Osteoblast (primary cell): ENCODE measurements at regions not wholly inside any gene's neighbourhood (a gene's known extent, or its start where the extent isn't known, plus 50 kb on each side); places are given as distances from the start of the nearest gene placed in this dataset.
"Not testable (repeated sequence)": the region's sequence is repeated elsewhere in the genome, so short reads cannot be mapped to it uniquely, and the experiment has no call there.

ENCODE experiments used
- DNase-seq: peaks from one replicate; pipeline ENCODE4 v3.0.0; 2011; ENCODE audit warnings: low spot score, mixed read lengths; ENCODE audit not compliant: insufficient read length; ENCODE audit errors: missing footprints
- H2AFZ ChIP-seq: 2 replicates; pipeline ENCODE4 v1.6.0; 2011; ENCODE audit warnings: mild to moderate bottlenecking, low read length
- H3K27ac ChIP-seq: 2 replicates; pipeline ENCODE4 v1.5.1; 2011; ENCODE audit warnings: mild to moderate bottlenecking, low read depth, low read length, moderate library complexity
- H3K27me3 ChIP-seq: 2 replicates; pipeline ENCODE4 v1.6.0; 2012; ENCODE audit warnings: mild to moderate bottlenecking, control low read depth, inconsistent platforms, low read length, moderate library complexity; ENCODE audit not compliant: insufficient read depth
- H3K36me3 ChIP-seq: 2 replicates; pipeline ENCODE4 v1.5.1; 2011; ENCODE audit warnings: mild to moderate bottlenecking, low read length, control low read depth, moderate library complexity; ENCODE audit not compliant: insufficient read depth
- H3K4me1 ChIP-seq: 2 replicates; pipeline ENCODE4 v1.5.1; 2011; ENCODE audit warnings: mild to moderate bottlenecking, low read length, control low read depth, moderate library complexity; ENCODE audit not compliant: insufficient read depth
- H3K4me2 ChIP-seq: 2 replicates; pipeline ENCODE4 v1.6.0; 2011; ENCODE audit warnings: mild to moderate bottlenecking, low read length; ENCODE audit not compliant: insufficient read depth
- H3K4me3 ChIP-seq: fragments of 200-600 bp; sonication (generic); 3 replicates; pipeline ENCODE4 v1.5.1; 2012; ENCODE audit warnings: mild to moderate bottlenecking, low read length, inconsistent platforms; ENCODE audit not compliant: insufficient read depth
- H3K79me2 ChIP-seq: 2 replicates; pipeline ENCODE4 v1.6.0; 2012; ENCODE audit warnings: mild to moderate bottlenecking, low read length, control low read depth, inconsistent platforms; ENCODE audit not compliant: insufficient read depth
- H3K9me3 ChIP-seq: 2 replicates; pipeline ENCODE4 v1.5.1; 2011; ENCODE audit warnings: low read depth, low read length, control low read depth
- H4K20me1 ChIP-seq: 2 replicates; pipeline ENCODE4 v1.6.0; 2012; ENCODE audit warnings: mild to moderate bottlenecking, low read length, control low read depth; ENCODE audit not compliant: insufficient read depth
- TF ChIP-seq, protein P1 (sequence below): IDR thresholded peaks from 2 replicates; pipeline ENCODE4 v1.5.1; 2011; ENCODE audit warnings: mild to moderate bottlenecking, low read depth, low read length, moderate library complexity; ENCODE audit errors: extremely low read depth

DNA sequence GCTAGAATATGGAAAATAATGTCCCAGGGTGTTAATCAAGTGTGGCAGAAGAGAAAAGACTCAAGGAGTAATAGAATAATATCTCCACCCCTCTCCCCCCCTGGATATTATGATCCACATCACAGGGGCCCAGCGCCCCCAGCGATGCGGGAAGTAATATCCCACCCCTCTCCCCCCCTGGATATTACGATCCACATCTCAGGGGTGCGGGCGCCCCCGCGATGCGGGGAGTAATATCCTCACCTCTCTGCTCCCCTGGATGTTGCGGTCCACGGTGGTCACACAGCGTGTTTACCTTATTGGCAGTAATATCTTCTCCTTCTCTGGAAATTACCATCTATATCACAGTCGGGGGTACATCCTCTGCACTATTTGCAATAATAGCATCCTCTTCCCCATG, 97.1 kb upstream of the OSBPL11 start:
- H4K20me1 ChIP-seq = no peaks in the 10 kb centered on the region
- no peak for DNase-seq
- no peaks in the 10 kb centered on the region for H3K4me1 ChIP-seq
- H3K4me2 ChIP-seq = no peak overlapping the region
- H2AFZ ChIP-seq = no peak overlapping the region
- H3K27me3 ChIP-seq = no peaks in the 10 kb centered on the region
- no peaks in the 10 kb centered on the region for H3K36me3 ChIP-seq
- no peak overlapping the region for H3K4me3 ChIP-seq
- TF ChIP-seq, protein P1, sequence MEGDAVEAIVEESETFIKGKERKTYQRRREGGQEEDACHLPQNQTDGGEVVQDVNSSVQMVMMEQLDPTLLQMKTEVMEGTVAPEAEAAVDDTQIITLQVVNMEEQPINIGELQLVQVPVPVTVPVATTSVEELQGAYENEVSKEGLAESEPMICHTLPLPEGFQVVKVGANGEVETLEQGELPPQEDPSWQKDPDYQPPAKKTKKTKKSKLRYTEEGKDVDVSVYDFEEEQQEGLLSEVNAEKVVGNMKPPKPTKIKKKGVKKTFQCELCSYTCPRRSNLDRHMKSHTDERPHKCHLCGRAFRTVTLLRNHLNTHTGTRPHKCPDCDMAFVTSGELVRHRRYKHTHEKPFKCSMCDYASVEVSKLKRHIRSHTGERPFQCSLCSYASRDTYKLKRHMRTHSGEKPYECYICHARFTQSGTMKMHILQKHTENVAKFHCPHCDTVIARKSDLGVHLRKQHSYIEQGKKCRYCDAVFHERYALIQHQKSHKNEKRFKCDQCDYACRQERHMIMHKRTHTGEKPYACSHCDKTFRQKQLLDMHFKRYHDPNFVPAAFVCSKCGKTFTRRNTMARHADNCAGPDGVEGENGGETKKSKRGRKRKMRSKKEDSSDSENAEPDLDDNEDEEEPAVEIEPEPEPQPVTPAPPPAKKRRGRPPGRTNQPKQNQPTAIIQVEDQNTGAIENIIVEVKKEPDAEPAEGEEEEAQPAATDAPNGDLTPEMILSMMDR = no peak
- H3K9me3 ChIP-seq = no peaks in the 10 kb centered on the region
- H3K27ac ChIP-seq = no peak overlapping the region
- no peaks in the 10 kb centered on the region for H3K79me2 ChIP-seq

DNA sequence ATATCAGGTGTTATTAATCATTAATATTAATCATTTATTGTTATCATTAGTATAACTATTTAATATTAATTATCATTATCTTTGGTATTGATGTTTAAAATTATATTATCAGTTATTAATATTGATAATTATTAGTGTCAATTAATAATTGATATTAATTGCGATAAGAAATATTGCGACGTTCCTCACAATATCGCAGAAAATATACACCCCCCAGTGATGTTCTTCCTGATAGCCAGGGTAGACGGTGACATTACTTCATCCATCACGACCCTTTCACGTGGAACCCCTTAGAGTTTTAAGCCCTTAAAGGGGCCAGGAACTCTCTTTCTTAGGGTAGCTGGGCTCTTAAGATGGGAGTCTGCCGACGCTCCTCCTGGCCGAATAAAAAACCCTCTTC, 98.6 kb upstream of the OSBPL11 start:
- no peak overlapping the region for H3K4me2 ChIP-seq
- H3K27ac ChIP-seq = no peak overlapping the region
- no peaks in the 10 kb centered on the region for H3K4me1 ChIP-seq
- H2AFZ ChIP-seq = no peak overlapping the region
- no peaks in the 10 kb centered on the region for H3K79me2 ChIP-seq
- H4K20me1 ChIP-seq = no peaks in the 10 kb centered on the region
- no peaks in the 10 kb centered on the region for H3K9me3 ChIP-seq
- no peaks in the 10 kb centered on the region for H3K27me3 ChIP-seq
- H3K36me3 ChIP-seq = no peaks in the 10 kb centered on the region
- TF ChIP-seq, protein P1 = no peak
- no peak overlapping the region for H3K4me3 ChIP-seq
- no peak for DNase-seq

DNA sequence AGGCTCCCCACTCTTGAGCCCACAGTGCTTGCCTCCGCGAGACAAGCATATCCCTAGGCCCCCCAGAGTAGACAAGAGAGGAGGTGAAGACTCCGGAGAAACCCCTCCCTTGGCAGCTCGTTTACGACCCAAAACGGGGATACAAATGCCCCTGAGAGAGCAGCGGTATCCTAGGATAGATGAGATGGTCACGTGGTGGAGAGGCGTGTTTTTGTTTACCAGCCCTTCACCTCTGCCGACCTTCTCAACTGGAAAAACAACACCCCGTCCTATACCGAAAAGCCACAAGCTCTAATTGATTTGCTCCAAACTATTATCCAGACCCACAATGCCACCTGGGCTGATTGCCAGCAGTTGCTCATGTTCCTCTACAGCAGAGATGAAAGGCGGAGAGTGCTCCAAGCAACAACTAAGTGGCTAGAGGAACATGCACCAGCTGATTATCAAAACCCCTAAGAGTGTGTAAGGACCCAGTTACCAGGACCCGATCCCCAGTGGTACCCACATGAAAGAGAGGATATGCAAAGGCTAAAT, 99.5 kb upstream of the OSBPL11 start:
- Histone ChIP-seq H3K4me1 (no peaks in the 10 kb centered on the region), H3K27me3 (no peaks in the 10 kb centered on the region), H2AFZ (no peak overlapping the region), H3K27ac (no peak overlapping the region), H3K9me3 (no peaks in the 10 kb centered on the region), H3K4me2 (no peak overlapping the region), H3K36me3 (no peaks in the 10 kb centered on the region), H3K4me3 (no peak overlapping the region), H3K79me2 (no peaks in the 10 kb centered on the region), H4K20me1 (no peaks in the 10 kb centered on the region)
- TF ChIP-seq, protein P1 = no peak
- no peak for DNase-seq

DNA sequence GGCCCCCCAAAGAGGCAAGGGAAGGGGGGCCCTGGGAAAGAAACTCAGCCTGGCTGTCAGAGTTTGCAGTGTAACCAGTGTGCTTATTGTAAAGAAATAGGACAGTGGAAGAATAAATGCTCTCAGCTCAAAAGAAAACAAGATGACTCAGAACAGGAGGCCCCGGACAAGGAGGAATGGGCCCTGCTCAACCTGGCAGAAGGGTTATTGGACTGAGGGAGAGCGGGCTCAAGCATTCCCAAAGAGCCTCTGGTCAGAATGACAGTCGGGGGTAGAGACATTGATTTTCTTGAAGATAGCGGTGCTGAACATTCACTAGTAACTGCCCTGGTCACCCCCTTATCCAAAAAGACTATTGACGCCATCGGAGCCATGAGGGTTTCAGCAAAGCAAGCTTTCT, 100.4 kb upstream of the OSBPL11 start:
- DNase-seq = no peak
- H3K4me1 ChIP-seq = no peaks in the 10 kb centered on the region
- no peak overlapping the region for H3K27ac ChIP-seq
- no peaks in the 10 kb centered on the region for H3K36me3 ChIP-seq
- H2AFZ ChIP-seq = no peak overlapping the region
- no peak overlapping the region for H3K4me2 ChIP-seq
- H3K27me3 ChIP-seq = no peaks in the 10 kb centered on the region
- TF ChIP-seq, protein P1 = no peak
- H3K79me2 ChIP-seq = no peaks in the 10 kb centered on the region
- no peaks in the 10 kb centered on the region for H3K9me3 ChIP-seq
- no peaks in the 10 kb centered on the region for H4K20me1 ChIP-seq
- no peak overlapping the region for H3K4me3 ChIP-seq

DNA sequence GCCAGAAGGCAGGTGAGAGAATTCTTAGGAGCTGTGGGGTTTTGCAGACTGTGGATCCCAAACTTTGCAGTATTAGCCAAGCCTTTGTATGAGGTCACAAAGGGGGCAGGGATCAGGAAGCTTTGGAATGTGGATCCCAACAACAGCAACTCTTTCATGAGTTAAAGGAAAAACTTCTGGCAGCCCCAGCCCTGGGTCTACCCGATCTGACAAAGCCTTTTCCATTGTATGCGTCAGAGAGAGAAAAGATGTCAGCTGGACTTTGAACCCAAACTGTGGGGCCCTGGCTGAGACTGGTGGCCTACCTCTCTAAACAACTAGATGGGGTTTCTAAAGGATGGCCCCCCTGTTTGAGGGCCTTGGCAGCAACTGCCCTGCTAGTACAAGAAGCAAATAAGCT, 101.8 kb upstream of the OSBPL11 start:
- not testable (repeated sequence) for H3K9me3 ChIP-seq, H3K79me2 ChIP-seq, H2AFZ ChIP-seq, H3K4me3 ChIP-seq, H3K36me3 ChIP-seq, H3K27me3 ChIP-seq, DNase-seq, H3K4me1 ChIP-seq, H3K4me2 ChIP-seq, H3K27ac ChIP-seq, H4K20me1 ChIP-seq

DNA sequence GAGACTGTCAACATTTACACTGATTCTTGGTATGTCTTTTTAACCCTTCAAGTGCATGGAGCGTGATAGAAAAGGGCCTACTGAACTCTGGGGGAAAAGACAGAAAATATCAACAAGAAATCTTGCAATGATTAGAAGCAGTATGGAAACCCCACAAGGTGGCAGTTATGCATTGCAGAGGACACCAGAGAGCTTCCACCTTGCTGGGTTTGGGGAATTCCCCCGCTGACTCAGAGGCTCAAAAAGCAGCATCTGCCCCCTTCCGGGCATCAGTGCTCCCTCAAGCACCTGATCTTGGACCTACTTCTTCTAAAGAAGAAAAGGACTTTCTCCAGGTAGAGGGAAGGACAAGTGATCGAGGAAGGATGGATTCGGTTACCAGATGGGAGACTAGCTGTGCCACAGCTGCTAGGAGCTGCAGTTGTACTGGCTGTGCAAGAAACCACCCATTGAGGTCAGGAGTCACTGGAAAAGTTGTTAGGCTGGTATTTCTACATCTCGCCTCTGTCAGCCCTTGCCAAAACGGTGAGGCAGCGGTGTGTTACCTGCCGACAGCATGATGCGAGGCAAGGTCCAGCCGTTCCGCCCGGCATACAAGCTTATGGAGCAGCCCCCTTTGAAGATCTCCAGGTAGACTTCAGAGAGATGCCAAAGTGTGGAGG, 102.8 kb upstream of the OSBPL11 start:
- H3K79me2 ChIP-seq, H3K4me3 ChIP-seq, H3K36me3 ChIP-seq, H3K27ac ChIP-seq, H3K4me1 ChIP-seq, H3K27me3 ChIP-seq, H3K9me3 ChIP-seq, DNase-seq, H4K20me1 ChIP-seq, H3K4me2 ChIP-seq, H2AFZ ChIP-seq: not testable (repeated sequence)
